HG02943 (cell line): ENCODE measurements at regions not wholly inside any gene's neighbourhood (a gene's known extent, or its start where the extent isn't known, plus 50 kb on each side); places are given as distances from the start of the nearest gene placed in this dataset.
"Not testable (repeated sequence)": the region's sequence is repeated elsewhere in the genome, so short reads cannot be mapped to it uniquely, and the experiment has no call there.

Source experiments
- ATAC-seq: cut with Tn5 transposase; IDR thresholded peaks from one replicate; pipeline ENCODE4 v1.9.1; 2021; ENCODE audit warnings: mild to moderate bottlenecking, low read depth, moderate library complexity; ENCODE audit not compliant: unreplicated experiment

DNA sequence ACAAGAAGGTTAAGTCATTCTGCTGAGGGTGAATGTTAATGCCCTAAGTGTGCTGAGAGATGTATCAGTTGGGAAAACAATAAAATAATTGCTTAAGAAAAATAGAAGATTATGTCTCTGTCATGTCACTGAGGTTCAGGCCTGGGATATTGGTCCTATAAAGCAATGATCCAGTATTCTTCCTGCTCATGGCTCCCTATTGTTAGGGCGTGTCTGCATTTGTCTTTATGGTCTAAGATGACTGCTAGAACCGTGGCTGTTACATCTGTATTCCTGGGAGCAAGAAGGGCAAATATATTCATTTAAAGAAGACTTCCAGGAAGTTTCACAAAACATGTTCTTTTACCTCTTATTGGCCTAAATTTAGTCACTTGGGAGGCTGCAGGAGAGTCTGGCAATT, 125.0 kb downstream of the KCNE4 start:
- ATAC-seq = no peak

DNA sequence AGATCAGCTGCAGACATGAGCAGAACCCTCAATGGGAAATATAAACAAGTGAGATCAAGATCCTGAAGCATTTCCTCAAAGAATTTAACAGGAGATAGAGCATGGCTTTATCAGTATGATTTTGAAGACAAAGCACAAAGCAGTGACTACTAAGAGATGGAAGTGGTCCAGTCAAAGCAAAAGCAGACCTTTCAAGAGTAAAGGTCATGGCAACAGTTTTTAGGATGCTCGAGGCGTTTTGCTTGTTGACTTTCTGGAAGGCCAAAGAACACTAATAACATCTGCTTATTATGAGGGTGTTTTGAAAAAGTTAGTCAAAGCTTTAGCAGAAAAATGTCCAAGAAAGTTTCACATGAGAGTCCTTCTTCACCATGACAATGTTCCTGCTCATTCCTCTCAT, 128.5 kb downstream of the KCNE4 start:
- ATAC-seq = no peak

DNA sequence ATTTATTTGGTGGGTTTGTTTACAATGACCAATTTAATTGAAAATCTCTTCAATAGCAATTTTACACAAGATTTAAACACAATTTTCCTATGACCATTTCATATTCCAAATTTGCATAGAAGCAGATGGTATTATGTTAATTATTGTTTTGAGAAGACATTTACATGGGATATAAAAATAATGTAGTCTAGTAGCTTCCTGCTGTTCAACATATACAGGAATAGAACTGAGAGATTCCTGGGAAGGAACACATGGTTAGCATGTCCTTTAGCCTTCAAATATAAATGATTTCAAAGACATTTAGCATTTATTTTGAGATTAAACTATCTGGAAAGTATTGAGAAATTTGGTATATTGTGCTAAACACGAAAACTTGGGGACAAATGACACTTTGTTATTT, 129.6 kb downstream of the KCNE4 start:
- no peak for ATAC-seq

DNA sequence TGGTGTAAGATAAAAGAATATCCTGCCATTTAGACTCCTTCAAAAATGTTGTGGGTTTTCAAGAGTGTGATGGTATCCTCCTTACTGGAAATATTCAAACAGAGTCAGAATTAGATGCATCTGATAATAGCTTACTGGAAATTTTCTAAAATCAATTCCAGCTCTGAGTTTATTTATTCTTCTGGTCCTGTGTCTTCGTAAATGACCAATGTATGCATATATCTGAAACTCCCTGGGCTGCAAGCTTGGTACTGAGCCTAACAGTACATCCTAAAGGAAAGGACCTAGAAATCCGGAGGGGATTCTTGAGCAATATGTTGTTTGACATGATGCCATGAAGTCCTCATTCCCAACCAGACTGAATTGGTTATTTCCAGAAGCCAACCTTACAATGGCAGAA, 130.4 kb downstream of the KCNE4 start:
- no peak for ATAC-seq

DNA sequence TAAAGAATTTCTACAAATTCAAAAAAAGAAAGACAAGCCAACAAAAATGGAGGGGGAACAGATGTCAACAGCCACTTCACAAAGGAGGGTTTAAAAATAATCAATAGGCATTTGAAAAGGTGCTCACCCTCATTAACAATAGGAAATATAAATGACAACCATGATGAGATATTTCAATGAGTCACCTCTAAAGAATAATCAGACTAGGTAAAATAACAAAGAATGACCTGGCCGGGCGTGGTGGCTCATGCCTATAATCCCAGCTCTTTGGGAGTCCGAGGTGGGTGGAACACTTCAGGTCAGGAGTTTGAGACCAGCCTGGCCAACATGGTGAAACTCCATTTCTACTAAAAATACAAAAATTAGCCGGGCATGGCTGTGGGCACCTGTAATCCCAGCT, 133.6 kb downstream of the KCNE4 start:
- no peak for ATAC-seq

DNA sequence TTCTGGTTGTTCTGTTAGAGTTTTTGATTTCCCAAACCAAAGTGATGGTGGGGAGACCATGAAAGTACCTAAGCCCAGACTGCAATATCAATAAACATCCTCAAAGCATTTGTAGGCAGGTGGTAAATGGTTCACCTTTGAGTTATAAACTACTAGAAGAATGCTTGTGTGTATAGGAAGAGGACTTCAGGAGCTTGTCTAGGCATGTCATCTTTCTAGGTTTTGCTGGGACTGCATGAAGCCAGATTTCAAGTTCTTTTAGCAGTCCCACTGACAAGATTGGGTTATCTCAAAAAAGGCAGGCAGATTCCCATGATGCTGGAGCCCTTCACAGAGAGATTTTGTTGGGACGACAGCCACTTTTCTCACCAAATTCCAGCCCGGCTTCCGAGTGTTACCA, 135.3 kb downstream of the KCNE4 start:
- ATAC-seq = no peak

DNA sequence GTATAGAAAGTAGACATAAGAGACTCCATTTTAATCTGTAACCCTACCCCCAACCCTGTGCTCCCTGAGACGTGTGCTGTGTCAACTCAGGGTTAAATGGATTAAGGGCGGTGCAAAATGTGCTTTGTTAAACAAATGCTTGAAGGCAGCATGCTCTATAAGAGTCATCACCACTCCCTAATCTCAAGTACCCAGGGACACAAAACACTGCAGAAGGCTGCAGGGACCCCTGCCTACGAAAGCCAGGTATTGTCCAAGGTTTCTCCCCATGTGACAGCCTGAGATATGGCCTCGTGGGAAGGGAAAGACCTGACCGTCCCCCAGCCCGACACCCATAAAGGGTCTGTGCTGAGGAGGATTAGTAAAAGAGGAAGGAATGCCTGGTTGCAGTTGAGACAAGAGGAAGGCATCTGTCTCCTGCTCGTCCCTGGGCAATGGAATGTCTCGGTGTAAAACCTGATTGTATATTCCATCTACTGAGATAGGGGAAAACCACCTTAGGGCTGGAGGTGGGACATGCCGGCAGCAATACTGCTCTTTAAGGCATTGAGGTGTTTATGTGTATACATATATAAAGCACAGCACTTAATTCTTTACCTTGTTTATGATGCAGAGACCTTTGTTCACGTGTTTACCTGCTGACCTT, 138.7 kb downstream of the KCNE4 start:
- not testable (repeated sequence) for ATAC-seq

DNA sequence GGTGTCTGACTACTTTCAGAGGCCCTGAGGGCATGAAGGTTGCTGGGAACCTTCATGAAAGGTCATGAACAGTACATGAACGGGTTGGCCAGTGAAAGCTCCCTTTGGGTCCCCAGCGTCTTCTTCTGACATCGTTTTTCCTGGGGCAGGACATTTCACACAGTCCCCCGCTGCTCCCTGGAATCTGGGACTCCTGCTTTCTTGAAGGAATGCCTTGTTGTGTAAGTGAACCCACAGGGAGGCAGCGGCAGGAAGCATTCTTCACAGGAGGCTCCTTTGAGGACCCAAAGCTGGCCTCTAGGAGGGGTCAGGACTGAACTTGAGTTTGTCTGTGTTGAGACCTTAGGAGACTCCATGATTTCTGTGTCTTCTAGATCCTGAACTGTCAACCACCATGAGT, 144.3 kb downstream of the KCNE4 start:
- ATAC-seq = no peak

DNA sequence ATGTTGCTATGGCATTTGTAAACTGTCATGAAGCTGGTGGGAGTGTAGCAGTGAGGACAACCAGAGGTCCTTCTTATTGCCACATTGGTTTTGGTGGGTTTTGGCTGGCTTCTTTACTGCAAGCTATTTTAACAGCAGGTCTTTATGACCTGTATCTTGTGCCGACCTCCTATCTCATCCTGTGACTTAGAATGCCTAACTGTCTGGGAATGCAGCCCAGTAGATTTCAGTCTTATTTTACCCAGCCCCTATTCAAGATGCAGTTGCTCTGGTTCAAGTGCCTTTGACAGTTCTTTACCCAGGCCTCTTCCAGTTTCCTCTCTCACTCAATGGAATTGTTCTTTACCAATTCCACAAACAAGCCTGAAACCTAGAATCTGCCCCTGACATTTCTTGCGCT, 145.1 kb downstream of the KCNE4 start:
- no peak for ATAC-seq

DNA sequence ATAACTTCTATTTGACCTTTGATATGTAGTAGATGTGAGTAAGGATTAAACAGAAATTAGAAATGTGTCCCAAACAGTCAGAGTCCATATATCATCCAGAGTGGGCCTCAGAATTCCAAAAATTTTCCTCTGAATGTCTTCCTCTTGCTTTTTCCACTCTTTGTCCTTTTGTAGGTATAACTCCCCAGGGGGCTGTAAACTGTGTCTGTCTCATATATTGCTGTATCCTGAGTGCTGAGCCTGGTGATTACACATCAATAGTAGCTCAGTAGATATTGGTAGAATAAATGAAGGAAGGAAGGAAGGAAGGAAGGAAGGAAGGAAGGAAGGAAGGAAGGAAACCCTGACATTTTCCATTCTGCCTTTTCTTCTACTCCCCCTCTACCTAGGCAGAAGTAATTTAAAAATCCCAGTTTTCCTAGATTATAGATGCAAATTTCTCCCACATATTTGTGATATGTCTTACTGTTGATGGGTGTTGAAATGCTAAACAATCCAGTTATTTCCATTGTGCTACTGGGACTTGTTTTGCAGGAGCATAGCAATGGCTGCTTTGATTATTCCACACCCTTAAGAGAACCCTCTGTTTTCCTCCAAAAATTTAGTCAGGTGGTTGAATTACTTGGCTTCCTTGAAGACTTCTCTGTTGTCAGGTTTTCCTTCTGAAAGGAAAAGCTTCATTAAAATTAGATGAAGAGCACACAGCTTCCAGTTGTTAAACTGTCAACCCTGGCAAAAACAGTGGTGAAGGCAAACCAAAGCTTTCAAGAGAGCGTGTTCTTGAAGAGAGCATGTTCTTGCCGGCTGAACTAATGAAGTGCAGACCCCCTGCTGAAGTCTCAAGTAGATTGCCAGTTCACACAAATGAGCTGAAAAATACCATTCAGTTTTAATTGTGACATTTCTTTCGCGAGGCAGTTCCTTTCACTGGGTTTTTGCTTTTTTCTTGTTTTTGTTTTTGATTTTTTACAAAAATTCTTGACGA, 147.8 kb downstream of the KCNE4 start:
- no peak for ATAC-seq

DNA sequence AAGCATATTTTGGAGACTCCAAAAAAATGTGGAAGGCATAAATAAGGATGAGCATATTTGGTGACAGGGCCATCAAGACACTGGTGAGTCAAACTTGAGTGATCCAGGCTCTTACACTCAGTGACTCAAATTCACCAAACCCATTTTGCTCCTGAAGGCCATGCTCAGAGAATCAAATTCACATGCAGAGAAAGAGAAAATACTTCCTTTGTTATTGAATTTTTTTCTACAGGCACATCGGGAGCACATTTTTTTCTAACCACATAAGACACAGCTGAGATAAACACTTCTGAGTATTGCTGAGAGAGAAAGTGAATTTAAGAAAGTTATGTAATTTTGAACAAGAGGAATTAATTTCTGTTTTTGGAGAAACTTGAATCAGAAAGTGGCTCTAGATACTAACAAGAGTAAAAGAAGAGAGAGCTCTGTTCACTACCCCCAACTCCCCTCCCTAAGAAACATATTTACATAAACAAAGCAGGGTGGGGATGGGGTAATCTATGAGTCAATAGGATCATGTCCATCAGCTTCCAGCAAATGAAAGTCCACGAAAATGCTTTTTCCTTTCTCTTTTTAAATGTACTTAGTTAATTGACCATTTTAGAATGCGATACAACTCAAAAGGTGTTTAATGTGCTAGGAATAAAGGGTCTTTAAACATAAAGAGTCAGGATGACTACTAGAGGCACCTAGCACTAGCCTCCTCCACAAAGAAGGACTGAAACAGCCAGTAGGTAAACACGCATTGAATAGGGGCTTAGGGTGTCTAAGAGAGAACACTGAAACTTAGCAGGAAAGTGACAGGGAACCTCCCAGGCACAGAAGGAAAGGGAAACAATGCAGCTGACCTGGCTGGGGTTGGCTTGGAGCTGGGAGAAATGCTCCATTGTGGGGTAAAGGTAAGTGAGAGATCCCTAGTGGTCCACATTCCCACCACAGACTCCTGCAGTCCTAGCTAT, 152.3 kb downstream of the KCNE4 start:
- ATAC-seq = no peak

DNA sequence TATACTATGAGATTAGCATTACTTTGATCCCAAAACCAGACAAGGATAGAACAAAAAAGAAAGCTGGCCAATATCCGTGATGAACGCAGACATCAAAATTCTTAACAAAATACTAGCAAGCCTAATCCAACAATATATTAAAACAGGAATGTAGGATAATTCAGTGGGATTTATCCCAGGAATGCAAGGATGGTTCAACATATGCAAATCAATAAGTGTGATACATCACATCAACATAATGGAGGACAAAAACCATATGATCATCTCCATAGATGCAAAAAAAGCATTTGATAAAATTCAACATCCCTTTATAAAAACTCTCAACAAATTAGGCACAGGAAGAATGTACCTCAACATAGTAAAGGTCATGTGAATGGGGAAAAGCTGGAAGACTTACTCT, 158.5 kb downstream of the KCNE4 start:
- no peak for ATAC-seq

DNA sequence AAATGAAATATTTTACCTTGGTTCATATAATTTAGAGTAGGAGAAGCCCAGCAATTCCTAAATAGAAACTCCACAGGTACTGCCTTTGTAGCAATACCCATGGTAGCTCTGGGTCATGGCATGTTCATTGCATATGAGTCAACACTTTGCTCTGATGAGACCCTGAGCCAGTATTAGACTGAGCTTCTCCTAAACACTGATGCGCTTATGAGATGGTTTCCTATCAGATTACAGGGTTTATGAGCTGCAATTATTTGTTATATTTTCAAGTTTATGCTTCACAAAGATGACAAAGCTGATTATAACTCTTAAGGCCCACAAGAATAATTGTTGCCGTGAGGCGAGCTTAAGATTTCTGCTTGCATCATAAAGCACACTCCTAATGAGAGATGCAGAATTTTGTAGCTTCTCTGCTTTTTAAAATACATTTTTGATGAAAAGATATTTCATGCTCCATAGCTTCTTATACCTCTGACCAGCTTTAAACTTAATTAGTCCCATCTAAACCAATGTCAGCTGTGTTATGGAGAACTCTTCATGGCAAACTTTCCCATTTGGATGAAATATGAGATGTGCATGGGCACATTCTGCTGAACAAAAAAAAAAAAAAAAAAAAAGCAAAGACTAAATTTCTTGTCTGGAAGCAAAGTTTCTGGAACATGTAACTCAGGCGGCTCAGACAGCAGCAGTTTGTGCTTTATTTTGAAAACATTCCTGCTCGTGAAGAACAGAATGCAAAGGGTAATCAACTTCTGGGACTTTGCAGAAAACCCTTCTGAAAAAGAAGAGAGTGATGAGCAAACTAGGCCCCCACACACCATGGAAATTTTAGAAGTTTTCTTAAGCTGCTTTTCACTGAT, 162.6 kb downstream of the KCNE4 start:
- no peak for ATAC-seq

DNA sequence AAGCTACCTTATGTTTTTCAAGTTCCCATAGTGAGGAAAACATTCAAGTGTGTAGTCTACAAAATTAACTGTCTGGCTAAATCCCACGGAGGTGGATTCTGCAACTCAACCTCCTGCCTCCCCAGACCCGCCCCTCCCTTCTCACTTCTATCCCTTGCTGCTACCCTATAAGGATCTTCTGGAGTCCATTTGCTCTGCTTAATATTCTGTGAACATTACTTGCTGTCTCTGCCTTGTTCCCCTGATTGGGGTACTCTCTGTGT, 163.2 kb downstream of the KCNE4 start:
- no peak for ATAC-seq

DNA sequence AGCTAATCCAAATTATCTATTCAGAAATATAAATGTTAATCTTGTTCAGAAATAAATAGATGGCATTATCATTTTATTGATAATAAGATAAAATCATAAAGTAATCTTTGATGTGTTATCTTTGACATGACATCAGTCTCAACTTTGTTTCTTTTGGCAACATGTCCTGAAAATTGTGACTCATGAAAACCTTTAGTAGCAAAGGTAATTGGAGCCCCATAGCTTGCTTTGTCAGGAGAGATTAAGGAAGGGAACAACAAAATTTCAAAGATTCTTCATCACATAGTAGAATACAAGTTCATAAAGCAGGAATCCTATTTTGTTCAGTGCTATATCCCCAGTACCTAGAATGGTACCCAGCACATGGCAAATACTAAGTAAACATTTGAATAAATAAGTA, 165.4 kb downstream of the KCNE4 start:
- ATAC-seq = no peak

DNA sequence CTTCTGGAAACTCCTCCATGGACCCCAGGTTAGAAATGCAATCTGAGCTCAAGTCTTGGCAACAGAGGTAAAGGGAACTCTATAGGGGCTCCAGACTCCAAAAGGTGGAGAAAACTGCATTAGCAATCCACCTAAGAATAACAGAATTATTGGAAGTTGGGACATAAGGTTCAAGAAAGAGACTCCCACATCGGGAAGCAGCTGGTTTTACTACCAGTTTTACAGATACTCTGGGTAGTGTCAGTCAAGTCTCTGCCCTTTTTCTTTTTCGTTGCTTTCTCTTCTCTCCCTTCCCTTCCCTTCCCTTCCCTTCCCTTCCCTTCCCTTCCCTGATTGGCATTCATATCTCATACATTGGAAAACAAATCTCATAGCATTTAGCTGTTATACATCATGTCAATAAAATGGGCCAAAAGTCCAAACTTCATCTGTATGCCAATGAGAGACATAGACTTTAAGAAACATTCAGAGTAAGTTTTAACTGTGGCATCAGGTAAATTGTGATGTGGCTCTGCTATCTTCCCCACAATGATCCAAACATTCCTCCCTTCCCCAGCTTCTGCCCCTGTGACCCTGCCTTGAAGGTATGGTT, 166.7 kb downstream of the KCNE4 start:
- no peak for ATAC-seq

DNA sequence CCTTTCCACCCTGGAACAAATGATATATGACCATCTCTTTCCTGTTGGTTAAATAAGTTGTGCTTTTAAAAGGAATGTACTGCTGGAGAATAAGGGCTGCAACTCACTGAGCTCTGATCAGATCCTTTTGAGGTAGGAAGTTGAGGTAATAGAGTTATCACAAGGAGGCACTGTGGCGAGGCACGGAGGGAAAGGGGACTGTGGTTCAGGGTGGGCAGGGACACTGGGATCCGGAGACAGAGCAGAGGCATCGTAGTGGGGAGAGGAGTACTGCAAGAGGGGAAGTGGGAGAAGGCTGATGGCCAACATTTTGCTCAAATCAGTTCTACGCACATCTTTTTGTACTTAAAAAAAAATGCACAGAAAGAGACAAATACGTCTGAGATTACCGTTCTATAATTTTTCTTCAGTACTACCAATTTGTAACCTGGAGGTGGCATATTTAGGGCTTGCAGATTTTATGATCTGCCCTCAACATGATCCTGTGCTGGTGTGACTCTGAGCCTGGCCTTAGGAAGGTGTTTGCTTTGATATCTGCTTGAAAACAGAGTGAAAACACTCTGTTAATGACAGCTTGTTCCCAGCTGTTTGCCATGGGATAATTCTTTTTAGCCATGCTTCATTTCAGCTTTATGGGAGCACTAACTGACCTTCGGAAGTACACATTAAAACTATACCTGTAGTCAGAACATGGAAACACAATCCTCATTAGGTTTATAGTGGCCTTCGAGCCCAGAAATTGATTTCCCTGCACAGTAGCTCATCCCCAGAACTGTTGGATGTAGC, 168.1 kb downstream of the KCNE4 start:
- ATAC-seq = no peak

DNA sequence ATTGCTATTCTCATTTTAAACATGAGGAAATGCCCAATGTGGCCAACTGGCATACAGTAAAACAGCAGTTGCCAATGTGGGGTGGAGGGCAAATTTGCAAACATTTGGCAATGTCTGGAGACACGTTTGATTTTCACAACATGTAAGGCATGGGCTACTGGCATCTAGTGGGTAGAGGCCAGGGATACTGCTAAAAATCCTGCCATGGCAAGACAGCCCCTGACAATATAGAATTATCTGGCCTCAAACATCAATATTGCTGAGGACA, 168.6 kb downstream of the KCNE4 start:
- ATAC-seq = no peak

DNA sequence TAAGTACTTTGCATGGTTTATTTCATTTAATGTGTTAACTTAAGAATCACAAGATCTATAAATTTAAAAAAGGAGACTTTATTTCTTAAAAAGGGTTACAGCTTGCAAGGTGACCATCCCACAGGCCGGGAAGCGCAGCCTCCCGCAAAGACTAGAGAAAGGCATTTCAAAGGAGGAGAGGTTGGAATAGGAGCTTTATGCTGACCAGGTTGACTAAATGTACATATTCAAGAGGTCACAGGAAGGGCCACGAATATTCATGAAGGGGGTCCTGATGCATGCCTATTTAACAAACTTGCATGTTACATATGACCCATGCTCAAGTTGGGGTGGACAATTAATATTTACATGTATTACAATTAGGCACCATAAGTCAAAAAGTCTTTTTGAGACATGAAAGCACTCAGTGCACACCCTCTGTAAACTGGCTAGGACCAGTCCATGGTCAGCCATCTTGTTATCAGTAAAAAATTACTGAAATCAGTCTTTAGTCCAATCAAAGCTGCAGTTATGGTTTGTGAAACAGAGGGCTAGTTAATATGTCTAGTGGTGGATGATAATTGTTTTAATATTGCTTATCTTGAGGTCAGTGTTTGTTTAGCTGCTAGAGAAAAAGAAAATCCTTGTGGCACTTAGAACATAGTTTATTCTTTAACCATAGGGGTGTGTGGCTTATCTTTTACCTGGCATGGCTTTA, 169.3 kb downstream of the KCNE4 start:
- ATAC-seq = no peak
